ENCODE measurements at regions not wholly inside any gene's neighbourhood (a gene's known extent, or its start where the extent isn't known, plus 50 kb on each side); places are given as distances from the start of the nearest gene placed in this dataset.

DNA sequence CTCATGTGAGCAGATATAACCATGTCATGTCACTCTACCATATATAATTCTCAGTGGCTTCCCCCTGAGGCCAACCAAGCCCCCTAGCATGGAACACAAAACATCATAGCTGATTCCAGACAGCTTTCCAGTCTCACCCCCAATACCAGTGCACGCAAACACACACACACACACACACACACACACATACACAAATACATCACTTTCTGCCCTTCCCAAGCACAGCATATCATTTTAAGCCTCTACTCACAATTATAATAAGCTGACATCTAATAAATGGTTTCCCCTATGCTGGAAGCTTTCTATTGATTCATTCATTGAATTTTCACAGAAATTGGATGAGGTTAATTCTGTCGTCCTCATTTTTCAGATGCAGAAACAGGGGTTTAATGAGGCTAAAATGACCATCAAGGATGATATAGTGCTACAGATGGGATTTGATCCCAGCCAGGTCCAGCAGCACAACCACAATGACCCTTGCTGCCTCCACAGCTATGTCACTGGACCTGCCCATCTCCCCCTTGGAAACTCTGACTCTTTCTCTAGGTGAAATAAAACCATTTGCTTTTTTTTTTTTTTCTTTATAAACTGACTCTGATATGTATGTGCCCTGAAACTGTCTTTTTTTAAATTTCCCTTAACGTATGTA is 131.1 kb downstream of the TMEM114 start:
- Histone ChIP-seq H3K14ac (ENCODE audit: low read length) (no peak overlapping the region), H3K4me2 (ENCODE audit: low read length) (no peak overlapping the region), H2BK5ac (ENCODE audit: low read depth, low read length, poor library complexity) (no peak overlapping the region), H3K18ac (ENCODE audit: low read length) (no peak overlapping the region), H4K12ac (ENCODE audit: low read depth, low read length) (no peak overlapping the region), H4K91ac (ENCODE audit: low read depth, low read length) (no peak overlapping the region), H3K79me1 (ENCODE audit: low read length) (no peaks in the 10 kb centered on the region), H3K9ac (ENCODE audit: low read length) (no peak overlapping the region), H3K4ac (ENCODE audit: low read depth, low read length) (no peak overlapping the region), H3K79me2 (ENCODE audit: control insufficient read depth, insufficient read depth, low read length, poor library complexity) (no peaks in the 10 kb centered on the region), H3K23ac (ENCODE audit: low read length) (no peak overlapping the region), H3K36me3 (ENCODE audit: control insufficient read depth in 1 of 2, insufficient read depth in 2 of 2, low read length in 2 of 2) (no peaks in the 10 kb centered on the region), H3K9me3 (ENCODE audit: insufficient read depth, low read depth, low read length) (no peaks in the 10 kb centered on the region), H3K27ac (ENCODE audit: low read depth, low read length) (no peak overlapping the region), H2AFZ (ENCODE audit: insufficient read depth, low read length, poor library complexity) (no peak overlapping the region), H2BK12ac (ENCODE audit: low read length) (no peak overlapping the region), H3K27me3 (ENCODE audit: insufficient read depth, low read length) (no peaks in the 10 kb centered on the region), H3K4me3 (ENCODE audit: low read depth, low read length) (no peak overlapping the region), H2BK120ac (ENCODE audit: insufficient read depth, low read length, poor library complexity) (no peak overlapping the region), H3K4me1 (ENCODE audit: control insufficient read depth in 1 of 2, insufficient read depth in 2 of 2, low read length in 2 of 2) (no peaks in the 10 kb centered on the region), H4K8ac (ENCODE audit: low read depth, low read length) (no peak overlapping the region), H2AK5ac (ENCODE audit: low read length) (no peak overlapping the region)
- no peak for DNase-seq
- no CpG with 5 or more reads among the region's 3 CpGs for WGBS (ENCODE audit: extremely low coverage, insufficient coverage, insufficient read length)

DNA sequence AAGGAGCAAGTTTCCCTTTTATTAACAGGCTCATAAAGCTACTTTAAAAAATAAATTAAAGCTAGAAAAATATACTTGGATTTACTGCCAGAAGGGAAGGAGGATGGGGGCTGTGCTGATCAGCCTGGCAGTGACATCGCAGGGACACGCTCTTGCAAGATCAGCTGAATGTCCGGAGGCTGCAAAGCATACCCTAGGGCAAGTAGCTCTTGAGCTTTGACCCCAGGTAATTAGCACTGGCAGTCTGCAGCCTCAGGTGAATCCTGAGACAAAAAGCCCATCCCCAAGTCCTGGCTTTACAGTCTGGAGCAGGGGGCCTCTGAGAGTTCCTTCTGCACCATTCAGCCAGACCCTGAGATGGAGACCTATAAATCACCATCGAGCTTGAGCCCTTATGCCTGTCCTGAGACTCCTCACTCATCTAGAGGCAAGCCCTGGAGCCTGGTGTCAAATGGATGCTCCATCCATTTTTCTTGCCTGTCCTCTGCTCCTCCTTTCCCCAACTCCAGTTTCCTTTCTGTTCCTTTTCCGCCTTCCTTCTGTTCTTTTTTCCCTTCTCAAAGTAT is 131.7 kb downstream of the TMEM114 start:
- no peaks in the 10 kb centered on the region for H3K36me3 ChIP-seq (ENCODE audit: control insufficient read depth in 1 of 2, insufficient read depth in 2 of 2, low read length in 2 of 2)
- H2AK5ac ChIP-seq (ENCODE audit: low read length): no peak overlapping the region
- H3K4me2 ChIP-seq (ENCODE audit: low read length): no peak overlapping the region
- H3K79me1 ChIP-seq (ENCODE audit: low read length): no peaks in the 10 kb centered on the region
- no peaks in the 10 kb centered on the region for H3K27me3 ChIP-seq (ENCODE audit: insufficient read depth, low read length)
- H3K27ac ChIP-seq (ENCODE audit: low read depth, low read length): no peak overlapping the region
- no peak for DNase-seq
- H3K9me3 ChIP-seq (ENCODE audit: insufficient read depth, low read depth, low read length): no peaks in the 10 kb centered on the region
- H3K23ac ChIP-seq (ENCODE audit: low read length): no peak overlapping the region
- H3K4me1 ChIP-seq (ENCODE audit: control insufficient read depth in 1 of 2, insufficient read depth in 2 of 2, low read length in 2 of 2): no peaks in the 10 kb centered on the region
- H4K91ac ChIP-seq (ENCODE audit: low read depth, low read length): no peak overlapping the region
- H3K4ac ChIP-seq (ENCODE audit: low read depth, low read length): no peak overlapping the region
- no peak overlapping the region for H3K18ac ChIP-seq (ENCODE audit: low read length)
- H2AFZ ChIP-seq (ENCODE audit: insufficient read depth, low read length, poor library complexity): no peak overlapping the region
- no peak overlapping the region for H4K8ac ChIP-seq (ENCODE audit: low read depth, low read length)
- H2BK12ac ChIP-seq (ENCODE audit: low read length): no peak overlapping the region
- no CpG with 5 or more reads among the region's 5 CpGs for WGBS (ENCODE audit: extremely low coverage, insufficient coverage, insufficient read length)
- no peak overlapping the region for H4K12ac ChIP-seq (ENCODE audit: low read depth, low read length)
- no peak overlapping the region for H3K9ac ChIP-seq (ENCODE audit: low read length)
- H2BK5ac ChIP-seq (ENCODE audit: low read depth, low read length, poor library complexity): no peak overlapping the region
- H3K14ac ChIP-seq (ENCODE audit: low read length): no peak overlapping the region
- H3K4me3 ChIP-seq (ENCODE audit: low read depth, low read length): no peak overlapping the region
- H3K79me2 ChIP-seq (ENCODE audit: control insufficient read depth, insufficient read depth, low read length, poor library complexity): no peaks in the 10 kb centered on the region
- H2BK120ac ChIP-seq (ENCODE audit: insufficient read depth, low read length, poor library complexity): no peak overlapping the region

- H2BK120ac ChIP-seq (ENCODE audit: insufficient read depth, low read length, poor library complexity): no peak overlapping the region
- no peak overlapping the region for H4K8ac ChIP-seq (ENCODE audit: low read depth, low read length)
- H3K79me2 ChIP-seq (ENCODE audit: control insufficient read depth, insufficient read depth, low read length, poor library complexity): no peaks in the 10 kb centered on the region
- H3K9me3 ChIP-seq (ENCODE audit: insufficient read depth, low read depth, low read length): no peaks in the 10 kb centered on the region
- no peak overlapping the region for H2AK5ac ChIP-seq (ENCODE audit: low read length)
- no peak overlapping the region for H3K14ac ChIP-seq (ENCODE audit: low read length)
- no peak overlapping the region for H3K18ac ChIP-seq (ENCODE audit: low read length)
- WGBS (ENCODE audit: extremely low coverage, insufficient coverage, insufficient read length): no CpG with 5 or more reads among the region's 4 CpGs
- no peak overlapping the region for H4K12ac ChIP-seq (ENCODE audit: low read depth, low read length)
- no peak overlapping the region for H3K4me2 ChIP-seq (ENCODE audit: low read length)
- H3K4me1 ChIP-seq (ENCODE audit: control insufficient read depth in 1 of 2, insufficient read depth in 2 of 2, low read length in 2 of 2): no peaks in the 10 kb centered on the region
- H3K36me3 ChIP-seq (ENCODE audit: control insufficient read depth in 1 of 2, insufficient read depth in 2 of 2, low read length in 2 of 2): no peaks in the 10 kb centered on the region
- no peak overlapping the region for H4K91ac ChIP-seq (ENCODE audit: low read depth, low read length)
- H2BK5ac ChIP-seq (ENCODE audit: low read depth, low read length, poor library complexity): no peak overlapping the region
- H3K4me3 ChIP-seq (ENCODE audit: low read depth, low read length): no peak overlapping the region
- H2AFZ ChIP-seq (ENCODE audit: insufficient read depth, low read length, poor library complexity): no peak overlapping the region
- no peak overlapping the region for H3K23ac ChIP-seq (ENCODE audit: low read length)
- no peak overlapping the region for H2BK12ac ChIP-seq (ENCODE audit: low read length)
- H3K27me3 ChIP-seq (ENCODE audit: insufficient read depth, low read length): no peaks in the 10 kb centered on the region
- no peak overlapping the region for H3K27ac ChIP-seq (ENCODE audit: low read depth, low read length)
- H3K79me1 ChIP-seq (ENCODE audit: low read length): no peaks in the 10 kb centered on the region
- H3K4ac ChIP-seq (ENCODE audit: low read depth, low read length): no peak overlapping the region
- no peak overlapping the region for H3K9ac ChIP-seq (ENCODE audit: low read length)
- DNase-seq: no peak
Observed at GRCh38 chr16:8453359-8453758, 137.0 kb downstream of the TMEM114 start.

GRCh38 chr16:8452941-8453340 is 137.4 kb downstream of the TMEM114 start:
- H3K4me3 ChIP-seq (ENCODE audit: low read depth, low read length): no peak overlapping the region
- no peak overlapping the region for H4K12ac ChIP-seq (ENCODE audit: low read depth, low read length)
- H3K27ac ChIP-seq (ENCODE audit: low read depth, low read length): no peak overlapping the region
- H3K18ac ChIP-seq (ENCODE audit: low read length): no peak overlapping the region
- no peak overlapping the region for H4K8ac ChIP-seq (ENCODE audit: low read depth, low read length)
- no peaks in the 10 kb centered on the region for H3K9me3 ChIP-seq (ENCODE audit: insufficient read depth, low read depth, low read length)
- no peak for DNase-seq
- no peaks in the 10 kb centered on the region for H3K4me1 ChIP-seq (ENCODE audit: control insufficient read depth in 1 of 2, insufficient read depth in 2 of 2, low read length in 2 of 2)
- no peaks in the 10 kb centered on the region for H3K79me2 ChIP-seq (ENCODE audit: control insufficient read depth, insufficient read depth, low read length, poor library complexity)
- no peak overlapping the region for H2BK12ac ChIP-seq (ENCODE audit: low read length)
- H3K27me3 ChIP-seq (ENCODE audit: insufficient read depth, low read length): no peaks in the 10 kb centered on the region
- no CpG with 5 or more reads among the region's 3 CpGs for WGBS (ENCODE audit: extremely low coverage, insufficient coverage, insufficient read length)
- no peak overlapping the region for H2BK120ac ChIP-seq (ENCODE audit: insufficient read depth, low read length, poor library complexity)
- no peak overlapping the region for H2AFZ ChIP-seq (ENCODE audit: insufficient read depth, low read length, poor library complexity)
- no peaks in the 10 kb centered on the region for H3K36me3 ChIP-seq (ENCODE audit: control insufficient read depth in 1 of 2, insufficient read depth in 2 of 2, low read length in 2 of 2)
- no peak overlapping the region for H3K9ac ChIP-seq (ENCODE audit: low read length)
- H3K79me1 ChIP-seq (ENCODE audit: low read length): no peaks in the 10 kb centered on the region
- H3K4me2 ChIP-seq (ENCODE audit: low read length): no peak overlapping the region
- no peak overlapping the region for H3K23ac ChIP-seq (ENCODE audit: low read length)
- no peak overlapping the region for H2BK5ac ChIP-seq (ENCODE audit: low read depth, low read length, poor library complexity)
- H3K14ac ChIP-seq (ENCODE audit: low read length): no peak overlapping the region
- no peak overlapping the region for H2AK5ac ChIP-seq (ENCODE audit: low read length)
- no peak overlapping the region for H4K91ac ChIP-seq (ENCODE audit: low read depth, low read length)
- H3K4ac ChIP-seq (ENCODE audit: low read depth, low read length): no peak overlapping the region

All from trophoblast cell (in vitro differentiated cells and primary cell).